ENCODE measurements at regions not wholly inside any gene's neighbourhood (a gene's known extent, or its start where the extent isn't known, plus 50 kb on each side); places are given as distances from the start of the nearest gene placed in this dataset.
"Not testable (repeated sequence)": the region's sequence is repeated elsewhere in the genome, so short reads cannot be mapped to it uniquely, and the experiment has no call there.

DNA sequence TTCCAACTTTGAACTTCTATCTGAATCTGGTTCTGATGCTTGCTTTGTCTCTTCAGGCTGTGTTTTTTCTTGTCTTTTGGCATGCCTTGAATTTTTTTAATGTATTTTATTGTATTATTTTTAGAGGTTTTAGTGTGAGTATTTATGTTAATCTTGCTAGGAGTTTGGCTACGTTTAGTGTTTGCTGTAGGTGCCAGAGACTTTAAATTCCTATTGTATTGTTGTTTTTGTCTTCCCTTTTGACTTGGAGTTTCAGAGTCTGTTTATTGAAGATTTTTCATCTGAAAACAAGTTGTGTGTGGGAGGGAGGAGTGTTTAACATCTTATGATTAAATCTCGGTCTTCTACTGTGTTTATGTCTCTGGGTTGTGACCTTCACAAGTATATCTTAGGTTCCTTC, 956.8 kb downstream of the TLE1 start:
- no peak for ATAC-seq
- no peak for DNase-seq

DNA sequence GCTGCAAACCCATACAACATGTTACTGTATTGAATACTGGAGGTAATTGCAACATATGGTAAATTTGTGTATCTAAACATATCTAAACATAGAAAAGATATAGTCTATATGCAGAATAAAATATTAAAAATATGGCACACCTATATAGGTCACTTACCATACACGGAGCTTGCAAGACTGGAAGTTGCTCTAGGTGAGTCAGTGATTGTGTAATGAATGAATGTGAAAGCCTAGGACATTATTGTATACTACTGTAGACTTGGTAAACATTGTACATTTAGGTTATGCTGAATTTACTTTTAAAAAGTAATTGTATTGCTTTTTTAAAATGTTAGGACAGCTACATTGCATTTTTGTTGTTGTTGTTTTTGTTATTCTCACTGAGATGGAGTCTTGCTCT, 968.8 kb downstream of the TLE1 start:
- DNase-seq (no peak), ATAC-seq (no peak)

DNA sequence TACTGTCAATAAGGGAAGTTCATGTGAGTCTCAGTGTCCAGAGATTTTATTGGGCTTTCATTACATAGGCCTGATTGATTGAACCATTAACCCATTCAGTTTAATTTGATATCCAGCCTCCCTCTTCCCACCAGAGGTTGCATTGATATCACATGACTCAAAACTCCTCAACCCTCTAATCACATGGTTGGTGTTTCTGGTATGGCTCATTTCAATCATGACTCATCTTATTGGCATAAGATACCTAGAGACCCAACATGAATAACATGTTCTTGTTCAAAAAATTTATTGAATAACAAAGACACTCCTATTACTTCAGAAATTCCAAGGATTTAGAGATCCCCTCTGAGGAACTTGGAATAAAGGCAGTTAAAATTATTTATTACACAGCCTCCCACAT, 982.2 kb downstream of the TLE1 start:
- no peak for DNase-seq
- ATAC-seq = no peak

DNA sequence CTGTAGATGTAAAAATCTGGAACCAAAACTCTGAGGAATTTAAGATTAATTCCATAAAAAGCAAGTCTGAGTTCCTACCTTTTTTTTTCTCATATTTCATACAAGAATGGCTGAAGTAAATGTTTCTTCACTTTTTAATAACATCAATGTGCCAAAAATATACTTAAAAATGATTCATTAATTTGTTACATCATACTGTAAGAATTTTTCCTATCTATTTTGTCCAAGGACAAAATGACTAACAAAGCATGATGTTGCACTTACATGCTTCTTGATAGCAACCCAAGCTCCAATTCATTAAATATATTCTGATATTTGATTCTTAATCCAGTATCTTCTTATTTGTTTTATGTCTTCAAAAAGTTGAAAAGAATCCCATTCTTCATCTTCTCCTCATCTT, 988.3 kb downstream of the TLE1 start:
- no peak for DNase-seq
- no peak for ATAC-seq

DNA sequence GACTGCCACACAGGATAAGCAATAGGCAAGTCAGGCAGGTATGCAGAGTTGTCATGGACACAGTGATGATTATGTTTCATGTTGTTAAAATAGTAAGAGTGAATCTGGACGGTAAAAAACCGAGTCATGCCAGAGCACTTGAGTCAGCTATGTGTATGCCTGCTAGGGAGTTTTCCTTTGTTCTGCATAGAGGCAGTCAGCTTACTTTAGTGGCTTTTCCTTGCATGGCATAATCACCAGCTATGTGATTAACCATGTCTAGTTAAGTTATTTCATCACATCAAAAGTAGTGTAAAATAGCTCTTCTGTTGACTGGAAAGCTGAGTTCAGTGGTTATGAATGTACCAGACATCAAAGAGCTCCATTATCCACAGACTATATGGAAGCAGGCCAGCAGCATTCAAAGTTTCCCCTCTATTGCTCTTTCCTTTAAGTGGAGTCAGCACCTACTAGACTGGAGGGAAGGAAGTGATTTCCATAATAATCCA, 989.8 kb downstream of the TLE1 start:
- DNase-seq (no peak), ATAC-seq (no peak)

DNA sequence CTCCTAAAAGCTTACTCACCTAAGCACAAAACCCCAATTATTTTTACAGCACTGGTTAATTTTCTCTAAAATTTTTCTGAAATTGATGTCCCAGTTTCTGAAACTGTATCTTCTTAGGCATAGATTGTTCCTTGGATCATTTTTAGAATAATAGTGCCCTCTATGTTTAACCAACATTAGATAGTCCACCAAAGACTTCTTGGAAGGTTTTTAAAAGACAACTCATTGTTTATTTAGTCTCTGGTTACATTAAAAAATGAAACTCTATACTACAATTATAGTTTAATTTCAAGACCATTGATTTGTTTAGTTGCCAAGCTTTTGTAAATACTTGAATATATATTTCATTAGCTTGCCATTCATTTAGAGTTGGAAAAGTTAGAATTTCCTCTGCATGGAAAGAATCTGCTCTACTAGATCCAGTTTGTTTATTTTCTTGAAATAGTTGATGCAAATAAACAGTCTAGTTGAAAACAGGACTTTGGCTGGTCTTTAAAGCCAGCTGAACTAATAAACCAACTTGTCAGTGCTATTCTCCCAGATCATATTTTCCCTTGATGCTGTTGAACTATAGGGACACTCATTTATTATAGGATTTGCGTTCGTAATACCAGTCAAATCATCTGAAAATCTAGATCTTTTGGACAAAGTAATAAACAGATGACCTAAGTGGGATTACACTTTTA, 990.5 kb downstream of the TLE1 start:
- ATAC-seq = no peak
- DNase-seq = no peak

DNA sequence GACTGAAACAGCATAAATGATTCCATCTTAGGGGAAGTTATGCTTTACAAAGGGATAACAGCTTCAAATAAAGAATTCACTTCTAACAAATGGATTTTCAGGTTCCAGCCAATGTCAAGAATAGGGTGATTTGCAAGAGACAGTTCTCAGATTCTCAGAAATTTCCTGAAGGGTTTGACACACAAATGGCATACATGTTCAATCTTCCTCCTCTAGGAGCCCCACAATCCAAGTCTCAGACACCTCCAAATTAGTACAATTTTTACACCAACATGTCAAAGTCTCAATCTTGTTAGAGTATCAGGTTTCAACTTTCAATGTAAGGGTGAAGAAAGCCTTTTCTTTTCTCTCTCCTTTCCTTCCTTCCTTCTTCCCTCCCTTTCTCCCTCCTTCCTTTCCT, 996.6 kb downstream of the TLE1 start:
- ATAC-seq (no peak), DNase-seq (no peak)

DNA sequence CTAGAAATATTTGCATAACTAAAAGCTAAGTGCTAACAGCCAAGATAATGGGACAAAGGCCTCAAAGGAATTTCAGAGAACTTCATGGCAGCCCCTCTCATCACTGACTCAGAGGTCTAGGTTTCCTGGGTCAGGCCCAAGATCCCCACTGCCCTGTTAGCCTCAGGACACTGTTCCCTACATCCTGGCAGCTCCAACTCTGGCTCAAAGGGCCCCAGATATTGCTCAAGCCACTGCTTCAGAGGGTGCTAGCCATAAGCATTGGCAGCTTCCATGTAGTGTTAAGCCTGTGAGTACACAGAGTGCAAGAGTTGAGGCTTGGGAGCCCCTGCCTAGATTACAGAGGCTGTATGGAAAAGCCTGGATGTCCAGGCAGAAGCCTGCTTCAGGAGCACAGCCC, 998.1 kb downstream of the TLE1 start:
- ATAC-seq (no peak), DNase-seq (no peak)

DNA sequence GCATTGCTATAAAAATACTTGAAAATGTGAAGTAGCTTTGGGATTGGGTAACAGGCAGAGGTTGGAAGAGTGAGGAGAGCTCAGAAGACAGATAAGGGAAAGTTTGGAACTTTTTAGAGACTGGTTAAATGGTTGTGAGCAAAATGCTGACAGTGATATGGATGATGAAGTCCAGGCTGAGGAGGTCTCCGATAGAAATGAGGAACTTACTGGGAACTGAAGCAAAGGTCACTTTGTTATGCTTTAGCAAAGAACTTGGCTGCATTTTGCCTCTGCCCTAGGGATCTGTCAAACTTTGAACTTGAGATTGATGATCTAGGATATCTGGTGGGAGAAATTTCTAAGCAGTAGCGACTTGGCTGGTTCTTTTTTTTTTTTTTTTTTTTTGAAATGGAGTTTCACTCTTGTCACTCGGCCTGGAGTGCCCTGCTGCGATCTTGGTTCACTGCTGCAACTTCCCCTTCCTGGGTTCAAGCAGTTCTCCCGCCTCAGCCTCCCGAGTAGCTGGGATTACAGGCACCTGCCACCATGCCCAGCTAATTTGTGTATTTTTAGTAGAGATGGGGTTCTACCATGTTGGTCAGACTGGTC, 998.9 kb downstream of the TLE1 start:
- ATAC-seq = no peak
- no peak for DNase-seq

DNA sequence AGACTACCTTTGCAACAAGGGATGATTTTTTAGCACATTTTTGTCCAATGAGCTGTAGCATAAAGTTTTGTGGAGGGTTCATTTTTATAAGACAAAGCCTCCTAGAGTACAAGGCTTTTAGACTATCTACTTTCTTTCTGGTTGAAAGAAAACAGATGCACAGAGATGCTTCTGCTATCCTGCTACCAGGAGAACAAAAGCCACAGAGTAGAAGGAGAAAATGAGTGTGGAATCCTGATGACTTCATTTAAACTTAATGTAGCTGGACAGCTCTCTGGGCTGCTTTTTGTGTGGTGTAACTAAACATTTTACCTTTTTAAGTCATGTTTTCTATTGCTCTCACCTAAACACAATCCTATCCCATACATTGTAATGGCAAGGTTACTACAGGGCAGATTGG, 1009.4 kb downstream of the TLE1 start:
- ATAC-seq (no peak), DNase-seq (no peak)

DNA sequence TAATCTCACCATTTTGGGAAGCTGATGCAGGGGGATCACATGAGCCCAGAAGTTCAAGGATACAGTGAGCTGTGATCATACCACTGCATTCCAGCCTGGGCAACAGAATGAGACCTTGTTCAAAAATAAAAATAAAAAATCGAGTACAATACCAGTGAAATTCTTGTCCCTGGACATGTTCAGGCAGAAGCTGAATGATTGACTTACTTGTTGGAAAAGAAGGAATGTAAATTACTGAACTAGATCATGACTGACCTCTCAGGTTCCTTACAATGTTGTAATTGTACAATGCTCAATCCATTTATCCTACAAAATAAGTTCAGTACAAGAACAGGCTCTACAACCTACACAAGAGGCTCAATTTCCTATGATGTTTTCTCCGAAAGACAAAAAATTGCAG, 1010.4 kb downstream of the TLE1 start:
- no peak for ATAC-seq
- DNase-seq = no peak

DNA sequence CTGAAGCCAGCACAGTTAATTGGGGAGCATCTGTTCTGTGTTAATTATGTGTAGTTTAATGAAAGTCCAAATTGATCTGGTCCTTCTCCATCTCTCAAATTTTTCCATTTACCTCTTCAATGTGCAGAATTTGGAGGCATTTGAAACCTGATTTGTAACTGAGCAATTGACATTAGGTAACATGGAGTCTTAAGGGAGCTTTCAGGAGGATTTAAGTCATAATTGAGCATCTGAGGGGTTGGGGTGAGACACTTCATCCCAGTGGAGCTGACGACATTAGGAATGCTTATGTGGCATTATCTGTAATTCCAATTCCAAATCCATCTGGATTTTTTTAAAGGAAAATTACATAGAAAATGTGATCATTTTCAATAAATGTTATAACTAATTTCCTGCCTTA, 1015.9 kb downstream of the TLE1 start:
- no peak for DNase-seq
- ATAC-seq = no peak

DNA sequence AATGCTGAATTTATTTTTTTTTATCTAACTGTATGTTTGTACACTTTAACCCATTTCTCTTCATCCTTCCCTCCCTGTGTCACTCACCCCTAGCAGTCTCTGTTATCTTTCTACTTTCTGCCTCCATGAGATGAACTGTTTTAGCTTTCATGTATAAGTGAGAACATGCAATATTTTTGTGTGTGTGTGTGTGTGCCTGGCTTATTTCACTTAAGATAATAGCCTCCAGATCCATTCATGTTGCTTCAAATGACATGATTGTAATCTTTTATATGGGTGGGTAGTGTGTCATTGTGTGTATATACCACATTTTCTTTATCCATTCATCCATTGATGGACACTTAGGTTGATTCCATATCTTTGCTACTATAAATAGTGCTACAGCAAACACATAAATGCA, 1023.9 kb downstream of the TLE1 start:
- no peak for ATAC-seq

DNA sequence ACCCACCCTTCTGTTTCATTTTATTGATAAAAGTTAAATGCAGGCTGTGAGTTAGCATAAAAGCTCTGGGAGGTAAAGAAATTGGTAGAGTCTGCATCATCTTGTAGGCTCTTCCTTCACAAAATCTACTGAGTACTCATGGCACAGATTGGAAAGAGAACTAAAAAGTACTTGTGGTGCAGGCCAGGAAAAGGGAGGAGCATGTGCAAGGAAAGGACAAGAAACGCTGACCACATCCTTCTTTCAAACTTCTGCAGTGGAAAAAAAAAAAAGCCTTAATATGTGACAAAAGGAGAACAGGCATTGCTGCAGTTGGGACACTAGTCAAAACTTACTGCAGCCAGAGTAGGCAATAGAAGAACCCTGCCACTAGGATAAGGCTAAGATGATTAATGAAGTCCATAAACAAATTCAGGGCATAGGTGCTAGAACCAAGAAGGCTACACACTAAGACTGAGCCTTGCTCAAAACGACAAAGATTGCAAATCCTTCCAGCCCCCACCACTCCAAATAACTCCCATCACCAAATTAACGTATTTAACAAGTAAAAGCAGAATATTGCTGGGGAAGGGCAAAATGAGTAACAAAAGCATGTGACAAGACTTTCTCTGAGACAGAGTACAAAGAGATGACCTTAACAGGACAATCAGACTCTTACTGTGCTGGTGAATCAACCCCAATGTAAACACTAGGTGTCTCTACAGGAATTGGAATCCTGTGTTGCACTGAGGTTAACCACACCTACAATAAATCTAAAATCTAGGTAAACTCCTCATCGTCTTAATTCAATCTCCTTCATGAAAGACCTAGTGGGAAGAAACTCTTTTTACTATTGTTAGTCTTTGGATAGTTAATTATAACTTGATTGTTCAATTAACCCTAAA, 1024.8 kb downstream of the TLE1 start:
- DNase-seq = no peak
- ATAC-seq = no peak

More for the DNA sequence above, 1023.9 kb downstream of the TLE1 start:
- no peak for DNase-seq

DNA sequence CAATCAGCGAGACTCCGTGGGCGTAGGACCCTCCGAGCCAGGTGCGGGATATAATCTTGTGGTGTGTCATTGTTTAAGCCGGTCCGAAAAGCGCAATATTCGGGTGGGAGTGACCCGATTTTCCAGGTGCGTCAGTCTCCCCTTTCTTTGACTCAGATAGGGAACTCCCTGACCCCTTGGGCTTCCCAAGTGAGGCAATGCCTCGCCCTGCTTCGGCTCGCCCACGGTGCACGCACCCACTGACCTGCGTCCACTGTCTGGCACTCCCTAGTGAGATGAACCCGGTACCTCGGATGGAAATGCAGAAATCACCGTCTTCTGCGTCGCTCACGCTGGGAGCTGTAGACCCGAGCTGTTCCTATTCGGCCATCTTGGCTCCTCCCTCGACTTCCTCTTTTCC, 1029.6 kb downstream of the TLE1 start:
- not testable (repeated sequence) for DNase-seq, ATAC-seq

DNA sequence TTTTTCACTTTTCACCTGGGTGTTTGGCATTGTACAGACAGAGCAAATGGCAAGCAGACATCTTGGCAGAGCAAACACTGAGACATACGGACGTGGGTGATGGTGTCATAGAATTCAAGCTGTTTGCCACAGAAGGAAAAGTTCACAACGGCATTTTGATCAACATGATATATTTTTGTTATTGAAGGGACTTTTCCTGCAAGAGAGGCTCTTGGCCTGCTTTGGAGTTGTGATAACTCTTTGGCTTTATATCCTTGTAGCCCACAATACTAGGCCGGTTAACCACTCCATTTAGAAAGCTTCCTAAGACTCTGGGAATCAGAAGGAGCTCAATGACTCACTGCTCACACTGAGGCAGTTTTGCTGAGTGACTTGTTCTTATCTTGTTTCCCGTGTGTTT, 1038.3 kb downstream of the TLE1 start:
- no peak for ATAC-seq
- no peak for DNase-seq

DNA sequence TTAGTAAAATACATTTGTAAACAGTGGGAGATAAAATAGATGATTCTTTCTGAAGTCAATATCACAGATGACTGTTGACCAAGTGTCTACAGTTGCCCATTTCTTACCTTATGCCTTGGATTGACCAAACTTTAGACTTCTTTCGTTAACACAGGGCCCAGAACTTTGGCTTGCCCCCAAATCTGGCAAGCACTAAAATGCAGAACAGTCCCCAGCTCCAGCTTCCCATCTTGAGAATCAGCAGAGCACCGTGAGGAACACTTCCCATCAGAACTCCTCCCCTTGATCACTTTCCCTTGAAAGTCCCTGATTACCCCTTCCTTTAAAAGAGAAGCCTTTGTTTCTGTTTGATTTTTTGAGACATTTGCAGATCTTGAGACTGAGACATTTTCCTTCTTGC, 1039.9 kb downstream of the TLE1 start:
- DNase-seq (no peak), ATAC-seq (no peak)

DNA sequence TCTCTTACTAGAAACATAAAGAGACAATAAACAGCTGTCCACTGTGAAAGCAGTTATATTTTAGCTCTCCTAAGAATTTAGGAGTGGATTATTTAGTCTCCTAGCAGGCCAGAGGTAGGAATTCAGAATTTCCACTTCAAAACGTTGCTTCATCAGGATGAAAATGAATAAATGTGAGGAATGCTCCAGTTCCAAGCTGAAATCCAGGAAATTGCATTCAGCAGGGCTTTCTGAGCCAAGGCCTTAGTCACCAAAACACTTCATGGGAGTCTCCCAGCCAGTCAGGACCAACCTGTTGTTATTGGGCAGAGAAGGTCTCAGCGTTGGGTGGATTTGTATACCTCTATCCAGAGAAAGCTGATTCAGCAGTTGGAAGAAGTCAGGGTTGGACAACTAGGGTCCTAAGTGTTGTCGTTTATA, 1040.3 kb downstream of the TLE1 start:
- no peak for ATAC-seq

DNA sequence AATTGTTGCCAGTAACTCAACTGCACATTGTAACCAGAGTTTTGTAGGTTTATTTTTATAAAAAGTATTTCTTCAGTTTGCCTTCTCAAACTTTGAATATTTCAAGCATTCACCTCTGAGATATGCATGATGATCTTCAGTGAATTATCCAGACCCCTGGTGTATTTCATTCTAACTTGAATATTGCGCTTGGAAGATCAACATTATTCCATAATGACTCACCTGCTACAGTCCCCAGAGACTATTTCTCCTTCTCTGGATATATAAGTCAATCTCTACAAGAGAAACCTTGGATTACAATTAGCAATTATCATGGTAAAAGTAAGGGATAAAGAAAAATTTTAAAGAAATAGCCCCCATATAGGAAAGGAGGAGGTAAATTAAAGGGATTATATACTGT, 1041.0 kb downstream of the TLE1 start:
- DNase-seq = no peak
- ATAC-seq = no peak

More for the DNA sequence above, 1040.3 kb downstream of the TLE1 start:
- DNase-seq = no peak

DNA sequence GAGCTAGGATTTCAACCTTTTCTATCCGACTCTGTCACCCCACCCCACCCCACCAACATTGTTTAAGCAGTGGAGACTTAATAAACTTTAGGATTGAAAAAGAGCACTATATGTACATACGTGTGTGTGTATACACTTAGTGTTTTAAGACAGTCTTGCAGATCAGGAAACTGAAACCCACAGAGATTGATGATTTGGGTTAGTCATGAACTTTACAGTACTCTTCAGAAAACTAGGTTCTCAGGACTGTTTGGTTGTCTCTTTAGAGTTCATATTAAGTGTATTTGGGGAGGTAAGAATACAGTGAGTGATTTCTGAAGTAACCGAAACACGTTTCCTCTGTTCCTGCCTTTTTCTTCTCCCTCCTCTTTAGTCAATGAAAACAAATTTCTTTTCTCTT, 1043.1 kb downstream of the TLE1 start:
- ATAC-seq (no peak), DNase-seq (no peak)

DNA sequence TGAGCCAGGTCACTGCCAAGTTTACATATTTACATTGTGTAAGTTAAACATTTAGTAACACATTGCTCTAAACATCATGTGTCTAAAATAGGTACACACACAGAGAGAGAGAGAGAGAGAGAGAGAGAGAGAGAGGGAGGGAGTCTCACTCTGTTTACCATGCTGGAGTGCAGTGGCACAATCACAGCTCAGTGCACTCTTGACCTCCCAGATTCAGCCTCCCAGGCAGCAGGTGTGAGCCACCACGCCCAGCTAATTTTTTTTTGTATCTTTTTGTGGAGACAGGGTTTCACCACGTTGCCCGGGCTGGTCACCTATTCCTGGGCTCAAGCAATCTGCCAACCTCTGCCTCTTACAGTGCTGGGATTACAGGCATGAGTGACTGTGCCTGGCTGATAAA, 1045.3 kb downstream of the TLE1 start:
- no peak for DNase-seq
- ATAC-seq = no peak

DNA sequence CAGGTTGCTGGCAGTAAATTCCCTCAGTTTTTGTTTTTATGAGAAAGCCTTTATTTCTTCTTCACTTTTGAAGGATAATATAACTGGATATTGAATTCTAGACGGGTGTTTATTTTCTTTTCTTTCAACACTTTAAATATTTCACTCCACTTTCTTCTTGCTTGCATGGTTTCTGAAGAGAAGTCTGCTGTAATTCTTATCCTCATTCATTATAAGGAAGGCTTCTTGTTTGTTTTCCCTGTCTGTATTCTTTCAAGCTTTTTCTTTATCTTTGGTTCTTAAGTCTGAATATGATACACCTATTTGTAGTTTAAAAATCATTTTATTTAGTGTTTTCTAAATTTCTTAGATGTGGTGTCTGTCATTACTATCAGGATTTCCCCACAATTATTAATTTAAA, 1054.3 kb downstream of the TLE1 start:
- ATAC-seq (no peak), DNase-seq (no peak)

DNA sequence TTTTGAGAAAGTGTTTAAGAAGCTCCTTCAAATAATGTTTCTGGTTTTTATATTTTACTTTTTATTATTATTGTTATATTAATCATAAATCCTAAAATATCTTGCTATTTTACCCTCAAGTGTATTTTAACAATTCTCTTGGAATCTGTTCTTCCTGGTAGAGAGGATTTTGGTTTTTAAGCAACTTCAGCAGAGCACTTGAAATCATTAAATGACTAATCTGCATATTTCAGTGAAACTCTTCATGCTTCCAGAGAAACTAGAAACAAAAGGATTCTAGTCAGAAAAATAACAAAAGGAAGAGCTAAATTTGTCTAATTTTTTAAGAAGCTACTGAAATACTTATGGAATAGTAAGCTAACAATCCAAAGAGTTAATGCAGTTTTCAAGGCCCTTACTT, 1057.3 kb downstream of the TLE1 start:
- no peak for ATAC-seq
- no peak for DNase-seq

Data from stimulated activated naive CD8-positive, alpha-beta T cell treated with anti-CD3 and anti-CD28 coated beads, Interleukin-15, Interleukin-2, amounts not matched to agents 100 U/mL and 50 U/mL, for 24 hours (primary cell).